Fibroblast of lung (primary cell): ENCODE measurements at regions not wholly inside any gene's neighbourhood (a gene's known extent, or its start where the extent isn't known, plus 50 kb on each side); places are given as distances from the start of the nearest gene placed in this dataset.

Experiments used
- CTCF ChIP-seq, 2 donors: IDR thresholded peaks in 1 of 2; conservative IDR thresholded peaks in 1 of 2; 1 replicate in 1 of 2; 2 replicates in 1 of 2; pipeline ENCODE4 v1.5.1; 2011 to 2012; ENCODE audit warnings: low read length in 2 of 2, control low read depth in 1 of 2, inconsistent platforms in 1 of 2, low read depth in 1 of 2, mild to moderate bottlenecking in 1 of 2
- EZH2 ChIP-seq: IDR thresholded peaks from 2 replicates; pipeline ENCODE4 v1.5.1; 2012; ENCODE audit warnings: low read length, control low read depth, mild to moderate bottlenecking; ENCODE audit errors: missing control alignments

GRCh38 chr20:7520361-7520760, 419.9 kb downstream of the HAO1 start:
- TF ChIP-seq CTCF (conservative IDR thresholded peaks at IDR 0.05 in 1 of 2, IDR thresholded peaks at IDR 0.05 in 1 of 2; ENCODE audit: low read depth in 1 of 2, low read length in 2 of 2) (no peak), EZH2 (no peak)
